Upper lobe of right lung (tissue), 1 donor: ENCODE measurements at regions not wholly inside any gene's neighbourhood (a gene's known extent, or its start where the extent isn't known, plus 50 kb on each side); places are given as distances from the start of the nearest gene placed in this dataset.

Experiments
- ATAC-seq: fragments of 200-7000 bp; cut with Tn5 transposase; one replicate; pipeline ENCODE4 v1.9.1; 2020; ENCODE audit warnings: mild to moderate bottlenecking, moderate library complexity
- DNase-seq: peaks from one replicate; pipeline ENCODE4 v3.0.0-alpha.2; 2020
- H3K27ac ChIP-seq: fragments of 200-600 bp; one replicate; pipeline ENCODE4 v1.8.0; 2022
- H3K27me3 ChIP-seq: fragments of 200-600 bp; one replicate; pipeline ENCODE4 v1.8.0; 2022; ENCODE audit warnings: mild to moderate bottlenecking
- H3K36me3 ChIP-seq: fragments of 200-600 bp; one replicate; pipeline ENCODE4 v1.8.0; 2022
- H3K4me1 ChIP-seq: fragments of 200-600 bp; one replicate; pipeline ENCODE4 v1.8.0; 2022
- H3K4me3 ChIP-seq: fragments of 200-600 bp; one replicate; pipeline ENCODE4 v1.8.0; 2022; ENCODE audit warnings: mild to moderate bottlenecking
- H3K9me3 ChIP-seq: fragments of 200-600 bp; one replicate; pipeline ENCODE4 v1.8.0; 2022
- CTCF ChIP-seq: fragments of 200-600 bp; IDR thresholded peaks from one replicate; pipeline ENCODE4 v1.8.0; 2022; ENCODE audit warnings: antibody characterized with exemption
- intact Hi-C: fragments of 100-400 bp; cut with DNase I; formaldehyde crosslinking; loops from one replicate; pipeline ENCODE4 v1.11.0; 2022
- donor health status: DM: no; HTN: yes; CAD: no; lungs with severe emphysema.

- DNase-seq (no peak), ATAC-seq (no peak)
- Histone ChIP-seq H3K27ac (no peak overlapping the region), H3K4me3 (no peak overlapping the region), H3K36me3 (no peaks in the 10 kb centered on the region), H3K9me3 (no peaks in the 10 kb centered on the region), H3K27me3 (no peaks in the 10 kb centered on the region), H3K4me1 (no peaks in the 10 kb centered on the region)
- TF ChIP-seq CTCF: no peak
- intact Hi-C loops: no loop called here
Observed at GRCh38 chr10:29896053-29896452, 163.3 kb downstream of the JCAD start.

GRCh38 chr10:29895456-29895855 is 163.9 kb downstream of the JCAD start:
- Histone ChIP-seq H3K36me3 (no peaks in the 10 kb centered on the region), H3K4me1 (no peaks in the 10 kb centered on the region), H3K27me3 (no peaks in the 10 kb centered on the region), H3K9me3 (no peaks in the 10 kb centered on the region), H3K4me3 (no peak overlapping the region), H3K27ac (peak overlapping the region; percentile 11)
- TF ChIP-seq CTCF: no peak
- intact Hi-C loops: no loop called here
- no peak for DNase-seq
- ATAC-seq: no peak

- Histone ChIP-seq H3K27ac (no peak overlapping the region), H3K27me3 (no peaks in the 10 kb centered on the region), H3K4me3 (no peak overlapping the region), H3K4me1 (no peaks in the 10 kb centered on the region), H3K9me3 (no peaks in the 10 kb centered on the region), H3K36me3 (no peaks in the 10 kb centered on the region)
- ATAC-seq: no peak
- TF ChIP-seq CTCF: no peak
- intact Hi-C loops: no loop called here
- no peak for DNase-seq
Observed at GRCh38 chr10:29888321-29888720, 171.1 kb downstream of the JCAD start.

- H3K9me3 ChIP-seq: no peaks in the 10 kb centered on the region
- H3K4me1 ChIP-seq: peaks cover 5% of the 10 kb centered on the region
- H3K4me3 ChIP-seq: no peak overlapping the region
- H3K27me3 ChIP-seq: no peaks in the 10 kb centered on the region
- DNase-seq: no peak
- ATAC-seq: peak; percentile 15
- no peak overlapping the region for H3K27ac ChIP-seq
- intact Hi-C loops: no loop called here
- TF ChIP-seq CTCF: no peak
- no peaks in the 10 kb centered on the region for H3K36me3 ChIP-seq
Observed at GRCh38 chr10:29886299-29886698, 173.1 kb downstream of the JCAD start.

GRCh38 chr10:29883231-29883630 is 176.2 kb downstream of the JCAD start:
- H3K4me3 ChIP-seq: no peak overlapping the region
- no peak for DNase-seq
- no peaks in the 10 kb centered on the region for H3K27me3 ChIP-seq
- no peaks in the 10 kb centered on the region for H3K36me3 ChIP-seq
- no peaks in the 10 kb centered on the region for H3K9me3 ChIP-seq
- no peak for ATAC-seq
- intact Hi-C loops: no loop called here
- H3K27ac ChIP-seq: no peak overlapping the region
- no peak for TF ChIP-seq CTCF
- peaks cover 5% of the 10 kb centered on the region for H3K4me1 ChIP-seq

- no peak overlapping the region for H3K4me3 ChIP-seq
- TF ChIP-seq CTCF: no peak
- no peaks in the 10 kb centered on the region for H3K9me3 ChIP-seq
- H3K27me3 ChIP-seq: no peaks in the 10 kb centered on the region
- no peaks in the 10 kb centered on the region for H3K36me3 ChIP-seq
- no peak overlapping the region for H3K27ac ChIP-seq
- ATAC-seq: no peak
- H3K4me1 ChIP-seq: peaks cover 5% of the 10 kb centered on the region
- DNase-seq: no peak
- intact Hi-C loops: no loop called here
Observed at GRCh38 chr10:29882766-29883165, 176.6 kb downstream of the JCAD start.
